Fibroblast of peridontal ligament (primary cell): ENCODE measurements at regions not wholly inside any gene's neighbourhood (a gene's known extent, or its start where the extent isn't known, plus 50 kb on each side); places are given as distances from the start of the nearest gene placed in this dataset.

Experiments used
- DNase-seq: peaks from one replicate; pipeline ENCODE4 v3.0.0-alpha.2; 2010; ENCODE audit errors: extremely low read depth

GRCh38 chr1:79633456-79633855 lies 626.9 kb upstream of the ADGRL4 start:
- DNase-seq: peak; percentile 85

- no peak for DNase-seq
Measured at GRCh38 chr1:79629414-79629813, 622.9 kb upstream of the ADGRL4 start.

GRCh38 chr1:79617777-79618176 lies 611.2 kb upstream of the ADGRL4 start:
- no peak for DNase-seq

- DNase-seq: peak; percentile 38
Measured at GRCh38 chr1:79614762-79615161, 608.2 kb upstream of the ADGRL4 start.

GRCh38 chr1:79614106-79614505 lies 607.6 kb upstream of the ADGRL4 start:
- DNase-seq: no peak

GRCh38 chr1:79613046-79613445 lies 606.5 kb upstream of the ADGRL4 start:
- DNase-seq: no peak

- DNase-seq: no peak
Measured at GRCh38 chr1:79604490-79605198, 598.1 kb upstream of the ADGRL4 start.

- DNase-seq: peak; percentile 77
Measured at GRCh38 chr1:79603843-79604242, 597.3 kb upstream of the ADGRL4 start.

GRCh38 chr1:79599257-79599656 lies 592.7 kb upstream of the ADGRL4 start:
- peak; percentile 19 for DNase-seq

- peak; percentile 29 for DNase-seq
Measured at GRCh38 chr1:79595931-79596330, 589.4 kb upstream of the ADGRL4 start.

- no peak for DNase-seq
Measured at GRCh38 chr1:79594121-79594698, 587.7 kb upstream of the ADGRL4 start.

- no peak for DNase-seq
Measured at GRCh38 chr1:79592707-79593106, 586.2 kb upstream of the ADGRL4 start.

GRCh38 chr1:79588719-79589118 lies 582.2 kb upstream of the ADGRL4 start:
- no peak for DNase-seq

GRCh38 chr1:79587229-79587628 lies 580.7 kb upstream of the ADGRL4 start:
- peak; percentile 20 for DNase-seq

GRCh38 chr1:79585801-79586200 lies 579.3 kb upstream of the ADGRL4 start:
- no peak for DNase-seq

GRCh38 chr1:79575424-79575823 lies 568.9 kb upstream of the ADGRL4 start:
- no peak for DNase-seq

GRCh38 chr1:79568411-79568810 lies 561.9 kb upstream of the ADGRL4 start:
- peak; percentile 43 for DNase-seq

- no peak for DNase-seq
Measured at GRCh38 chr1:79561521-79561978, 555.0 kb upstream of the ADGRL4 start.

- no peak for DNase-seq
Measured at GRCh38 chr1:79556189-79556588, 549.7 kb upstream of the ADGRL4 start.

GRCh38 chr1:79554688-79555087 lies 548.2 kb upstream of the ADGRL4 start:
- peak; percentile 25 for DNase-seq

GRCh38 chr1:79551321-79551720 lies 544.8 kb upstream of the ADGRL4 start:
- DNase-seq: peak; percentile 45

- no peak for DNase-seq
Measured at GRCh38 chr1:79550402-79550801, 543.9 kb upstream of the ADGRL4 start.

GRCh38 chr1:79549201-79549600 lies 542.7 kb upstream of the ADGRL4 start:
- DNase-seq: no peak

GRCh38 chr1:79547514-79547913 lies 541.0 kb upstream of the ADGRL4 start:
- no peak for DNase-seq
